Caco-2 (cell line): ENCODE measurements at regions not wholly inside any gene's neighbourhood (a gene's known extent, or its start where the extent isn't known, plus 50 kb on each side); places are given as distances from the start of the nearest gene placed in this dataset.

ENCODE experiments used
- BruUV-seq: library from RNA; stranded (reverse); fragments of 400-500 nt; replicated peaks from 2 replicates; lab custom pipeline; 2021; lab: Mats Ljungman, UMichigan
- CTCF ChIA-PET: fragments of 300-600 bp; sonication (Branson Sonifier 250); formaldehyde crosslinking; loops from one replicate; lab custom pipeline; 2022; ENCODE audit warnings: antibody characterized with exemption; lab: Charles Lee
- POLR2A ChIA-PET: fragments of 300-600 bp; sonication (Branson Sonifier 250); formaldehyde crosslinking; loops from one replicate; lab custom pipeline; 2022; ENCODE audit warnings: antibody characterized with exemption; lab: Charles Lee
- DNase-seq, 2 experiments: peaks; one replicate each; pipeline versions ENCODE4 v3.0.0 to v3.0.0-alpha.2; 2020 to 2022
- H3K27me3 ChIP-seq: replicated peaks from 2 replicates; pipeline ENCODE4 v1.6.0; 2011; ENCODE audit warnings: low read length; ENCODE audit not compliant: control insufficient read depth, insufficient read depth
- H3K36me3 ChIP-seq: 2 replicates; pipeline ENCODE4 v1.5.1; 2011; ENCODE audit warnings: low read length; ENCODE audit not compliant: control insufficient read depth, insufficient read depth
- H3K4me1 ChIP-seq: fragments of 250-450 bp; sonication (Bioruptor Pico); 2 replicates; pipeline ENCODE4 v1.5.1; 2020; ENCODE audit warnings: mild to moderate bottlenecking
- H3K4me3 ChIP-seq: 2 replicates; pipeline ENCODE4 v1.5.1; 2011; ENCODE audit warnings: low read depth, mild to moderate bottlenecking, control low read depth, low read length
- H3K9me3 ChIP-seq: fragments of 250-450 bp; sonication (Bioruptor Pico); 2 replicates; pipeline ENCODE4 v1.5.1; 2020; ENCODE audit warnings: mild to moderate bottlenecking, moderate library complexity
- H3K27ac Mint-ChIP-seq: one replicate; pipeline ENCODE4 v1.8.0; 2022; ENCODE audit warnings: mixed read lengths; ENCODE audit not compliant: unreplicated experiment
- H3K27me3 Mint-ChIP-seq: one replicate; pipeline ENCODE4 v1.8.0; 2022; ENCODE audit warnings: mixed read lengths; ENCODE audit not compliant: insufficient read depth, unreplicated experiment
- H3K36me3 Mint-ChIP-seq: one replicate; pipeline ENCODE4 v1.8.0; 2022; ENCODE audit warnings: mild to moderate bottlenecking, mixed read lengths; ENCODE audit not compliant: insufficient read depth, unreplicated experiment
- H3K4me1 Mint-ChIP-seq: one replicate; pipeline ENCODE4 v1.8.0; 2022; ENCODE audit warnings: low read depth, mixed read lengths; ENCODE audit not compliant: unreplicated experiment
- H3K4me3 Mint-ChIP-seq: one replicate; pipeline ENCODE4 v1.8.0; 2022; ENCODE audit warnings: mild to moderate bottlenecking, moderate library complexity, mixed read lengths; ENCODE audit not compliant: unreplicated experiment
- H3K9me3 Mint-ChIP-seq: one replicate; pipeline ENCODE4 v1.8.0; 2022; ENCODE audit warnings: mixed read lengths; ENCODE audit not compliant: unreplicated experiment
- CTCF ChIP-seq, 2 experiments: fragments of 200-600 bp in 1 of 2; IDR thresholded peaks; 1 replicate in 1 of 2; 2 replicates in 1 of 2; pipeline versions ENCODE4 v1.5.1 to v1.8.0; 2011 to 2022; ENCODE audit warnings: antibody characterized with exemption in 1 of 2, control low read depth in 1 of 2, inconsistent platforms in 1 of 2, low read depth in 1 of 2, low read length in 1 of 2, mild to moderate bottlenecking in 1 of 2, moderate library complexity in 1 of 2; ENCODE audit not compliant: insufficient read depth in 1 of 2, severe bottlenecking in 1 of 2, unreplicated experiment in 1 of 2
- intact Hi-C: fragments of 100-400 bp; cut with micrococcal nuclease; formaldehyde crosslinking; loops from one replicate; pipeline ENCODE4 v1.10.0; 2022; ENCODE audit not compliant: unreplicated experiment

GRCh38 chr9:21695874-21696341 lies 106.5 kb upstream of the MTAP start:
- no peak for TF ChIP-seq CTCF (IDR thresholded peaks at IDR 0.05; ENCODE audit: insufficient read depth in 1 of 2, low read depth in 1 of 2, low read length in 1 of 2, severe bottlenecking in 1 of 2, unreplicated experiment in 1 of 2)
- no peaks in the 10 kb centered on the region for H3K9me3 ChIP-seq
- no peaks in the 10 kb centered on the region for H3K27me3 Mint-ChIP-seq
- no peaks in the 10 kb centered on the region for H3K27me3 ChIP-seq
- no TSS peak for BruUV-seq
- no peaks in the 10 kb centered on the region for H3K4me1 ChIP-seq
- no peaks in the 10 kb centered on the region for H3K9me3 Mint-ChIP-seq
- H3K36me3 Mint-ChIP-seq = no peaks in the 10 kb centered on the region
- POLR2A ChIA-PET = no interaction called here
- H3K27ac Mint-ChIP-seq = no peak overlapping the region
- DNase-seq = no peak
- no peak overlapping the region for H3K4me3 ChIP-seq
- no peaks in the 10 kb centered on the region for H3K4me1 Mint-ChIP-seq
- CTCF ChIA-PET = no interaction called here
- H3K4me3 Mint-ChIP-seq = no peak overlapping the region
- intact Hi-C loops = no loop called here
- no peaks in the 10 kb centered on the region for H3K36me3 ChIP-seq

- no peak for TF ChIP-seq CTCF (IDR thresholded peaks at IDR 0.05; ENCODE audit: insufficient read depth in 1 of 2, low read depth in 1 of 2, low read length in 1 of 2, severe bottlenecking in 1 of 2, unreplicated experiment in 1 of 2)
- CTCF ChIA-PET = no interaction called here
- no peaks in the 10 kb centered on the region for H3K4me1 ChIP-seq
- Mint-ChIP-seq H3K27me3 (no peaks in the 10 kb centered on the region), H3K4me1 (no peaks in the 10 kb centered on the region), H3K9me3 (no peaks in the 10 kb centered on the region), H3K4me3 (no peak overlapping the region), H3K36me3 (no peaks in the 10 kb centered on the region), H3K27ac (no peak overlapping the region)
- intact Hi-C loops = no loop called here
- peak in 1 of 2 experiments; percentile 31 for DNase-seq
- H3K9me3 ChIP-seq = no peaks in the 10 kb centered on the region
- no peaks in the 10 kb centered on the region for H3K27me3 ChIP-seq
- no peaks in the 10 kb centered on the region for H3K36me3 ChIP-seq
- H3K4me3 ChIP-seq = no peak overlapping the region
- BruUV-seq = no TSS peak
- POLR2A ChIA-PET = no interaction called here
These were observed 106.0 kb upstream of the MTAP start for GRCh38 chr9:21696411-21696871.

- no peak for TF ChIP-seq CTCF (IDR thresholded peaks at IDR 0.05; ENCODE audit: insufficient read depth in 1 of 2, low read depth in 1 of 2, low read length in 1 of 2, severe bottlenecking in 1 of 2, unreplicated experiment in 1 of 2)
- H3K9me3 Mint-ChIP-seq = no peaks in the 10 kb centered on the region
- H3K27ac Mint-ChIP-seq = no peak overlapping the region
- POLR2A ChIA-PET = no interaction called here
- intact Hi-C loops = loop anchor here (5.0 kb wide), 1 partner anchor 241 kb away; no protein-coding TSS in a partner anchor
- no peak overlapping the region for H3K4me3 Mint-ChIP-seq
- Histone ChIP-seq H3K36me3 (no peaks in the 10 kb centered on the region), H3K4me1 (no peaks in the 10 kb centered on the region), H3K9me3 (no peaks in the 10 kb centered on the region), H3K27me3 (no peaks in the 10 kb centered on the region), H3K4me3 (no peak overlapping the region)
- no TSS peak for BruUV-seq
- peaks cover 5% of the 10 kb centered on the region for H3K36me3 Mint-ChIP-seq
- DNase-seq = no peak
- no peaks in the 10 kb centered on the region for H3K27me3 Mint-ChIP-seq
- CTCF ChIA-PET = interaction anchor here (0.6 kb wide), 1 partner anchor 296 kb away, joined by 3 read pairs; no protein-coding TSS in a partner anchor
- no peaks in the 10 kb centered on the region for H3K4me1 Mint-ChIP-seq
These were observed 94.2 kb upstream of the MTAP start for GRCh38 chr9:21708260-21708711.
